H1 (cell line): ENCODE measurements at regions not wholly inside any gene's neighbourhood (a gene's known extent, or its start where the extent isn't known, plus 50 kb on each side); places are given as distances from the start of the nearest gene placed in this dataset.

ENCODE experiments used
- CEBPB ChIP-seq: IDR thresholded peaks from 2 replicates; pipeline ENCODE4 v1.6.1; 2012; ENCODE audit warnings: low read depth, low read length
- CHD1 ChIP-seq: IDR thresholded peaks from 2 replicates; pipeline ENCODE4 v1.6.1; 2012; ENCODE audit warnings: low read depth, low read length, improper control_type of control experiment
- HDAC2 ChIP-seq, 2 experiments: fragments of 300-600 bp in 1 of 2; sonication (generic) in 1 of 2; IDR thresholded peaks; 2 replicates each; pipeline ENCODE4 v1.6.1; 2011 to 2012; ENCODE audit warnings: low read depth in 2 of 2, low read length in 2 of 2, mild to moderate bottlenecking in 2 of 2, moderate library complexity in 2 of 2, borderline replicate concordance in 1 of 2, inconsistent platforms in 1 of 2
- MAFK ChIP-seq: IDR thresholded peaks from 2 replicates; pipeline ENCODE4 v1.6.1; 2012; ENCODE audit warnings: low read depth, mild to moderate bottlenecking, improper control_type of control experiment, low read length
- PHF8 ChIP-seq: fragments of 200-600 bp; sonication (generic); conservative IDR thresholded peaks from 2 replicates; pipeline ENCODE4 v1.7.1; 2012; ENCODE audit warnings: low read depth, mild to moderate bottlenecking, inconsistent platforms, low read length, moderate library complexity
- POLR2AphosphoS5 ChIP-seq: IDR thresholded peaks from 2 replicates; pipeline ENCODE4 v1.6.1; 2011; ENCODE audit warnings: low read depth, low read length
- SIN3A ChIP-seq, 2 experiments: IDR thresholded peaks in 1 of 2; conservative IDR thresholded peaks in 1 of 2; 2 replicates each; pipeline ENCODE4 v1.6.1; 2011 to 2012; ENCODE audit warnings: low read length in 2 of 2, improper control_type of control experiment in 1 of 2, low read depth in 1 of 2, mild to moderate bottlenecking in 1 of 2

DNA sequence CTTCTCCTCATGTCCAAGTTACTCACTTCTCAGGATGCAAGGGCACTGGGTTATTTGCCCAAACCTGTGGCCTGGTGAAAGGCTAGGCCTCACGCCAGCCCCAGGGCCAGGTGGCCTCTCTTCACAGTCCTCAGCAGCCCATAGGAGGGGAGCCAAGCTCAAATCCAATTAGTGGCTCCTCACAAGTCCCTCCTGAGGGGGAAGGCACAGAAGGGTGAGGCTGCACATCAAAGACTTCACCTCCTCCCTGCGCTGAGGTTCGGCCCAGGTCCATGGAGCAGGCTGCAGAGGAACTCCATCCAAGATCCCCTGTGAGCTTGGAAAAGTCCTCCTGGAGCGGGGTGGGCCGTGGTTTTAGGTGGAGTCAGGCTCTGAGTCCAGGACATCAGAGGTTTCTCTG is 320.0 kb downstream of the FOXL1 start (continued):
- TF ChIP-seq HDAC2 (IDR thresholded peaks at IDR 0.05; ENCODE audit: borderline replicate concordance in 1 of 2, low read depth in 2 of 2, low read length in 2 of 2) (no peak), SIN3A (conservative IDR thresholded peaks at IDR 0.05 in 1 of 2, IDR thresholded peaks at IDR 0.05 in 1 of 2; ENCODE audit: low read depth in 1 of 2, low read length in 2 of 2) (no peak), MAFK (no peak), CEBPB (no peak), CHD1 (no peak), PHF8 (no peak), POLR2AphosphoS5 (no peak)
